ENCODE measurements at regions not wholly inside any gene's neighbourhood (a gene's known extent, or its start where the extent isn't known, plus 50 kb on each side); places are given as distances from the start of the nearest gene placed in this dataset.
A peak's percentile ranks its signal among the peaks of the same experiment; 100 is the strongest.

DNA sequence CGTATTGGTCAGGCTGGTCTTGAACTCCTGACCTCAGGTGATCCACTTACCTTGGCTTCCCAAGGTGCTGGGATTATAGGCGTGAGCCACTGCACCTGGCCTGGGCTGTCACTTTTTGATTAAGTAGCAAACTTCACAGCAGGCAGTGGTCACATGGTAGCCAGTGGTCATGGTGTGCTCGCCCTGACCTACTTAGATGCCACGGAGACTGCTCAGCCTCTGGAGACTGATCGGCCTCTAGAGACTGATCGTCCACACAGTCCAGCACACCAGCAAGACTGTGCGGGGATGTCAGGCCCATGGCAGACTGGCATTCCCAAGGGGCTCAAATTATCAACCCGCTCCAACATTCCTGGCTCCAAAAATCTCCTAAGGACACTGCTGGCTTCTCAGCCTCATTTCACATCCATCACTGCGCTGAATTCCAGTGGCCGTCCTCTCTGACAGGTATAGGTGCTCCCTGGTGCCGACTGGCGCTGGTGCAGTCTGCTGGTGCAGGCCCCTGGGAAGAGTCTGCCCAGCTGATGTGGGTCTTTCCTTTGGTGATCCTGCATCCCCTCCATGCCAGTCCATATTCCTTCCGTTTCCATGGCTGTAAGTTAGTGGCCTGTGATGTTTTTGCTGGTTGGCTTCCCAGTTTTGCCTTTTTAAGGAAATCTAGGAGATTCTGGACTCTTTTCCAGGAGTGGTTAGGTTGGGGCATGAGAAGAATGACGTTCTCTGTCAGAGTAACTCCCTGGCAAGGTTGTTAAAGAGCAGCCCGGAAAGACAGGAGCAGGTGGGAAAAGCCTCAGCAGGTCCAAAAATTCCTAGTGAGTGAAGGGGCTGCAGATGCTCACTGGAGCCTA is 374.5 kb upstream of the HS6ST1 start:
- H3K27ac Mint-ChIP-seq, result no peak overlapping the region
- H3K36me3 Mint-ChIP-seq, result no peaks in the 10 kb centered on the region
- no peak overlapping the region for H3K4me3 Mint-ChIP-seq
- H3K9me3 Mint-ChIP-seq, result no peaks in the 10 kb centered on the region
- no peak for DNase-seq (ENCODE audit: low spot score in 2 of 2)
- H3K4me1 Mint-ChIP-seq, result no peaks in the 10 kb centered on the region
- ATAC-seq, result no peak

DNA sequence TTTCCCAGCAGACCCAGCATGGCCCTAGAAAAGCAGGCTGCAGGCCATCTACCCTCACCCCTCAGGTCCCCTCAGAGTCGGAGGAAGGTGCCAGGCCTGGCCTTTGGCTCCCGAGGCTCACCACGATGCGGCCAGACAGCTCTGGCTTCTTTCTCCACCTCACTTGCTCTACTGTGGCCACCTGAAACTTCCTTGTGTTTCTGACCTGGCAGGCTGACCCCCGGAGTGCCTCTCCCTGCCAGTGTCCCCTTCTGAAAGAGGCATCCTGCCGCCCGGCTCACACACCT is 375.0 kb upstream of the HS6ST1 start:
- H3K27ac Mint-ChIP-seq, result no peak overlapping the region
- H3K4me3 Mint-ChIP-seq, result no peak overlapping the region
- ATAC-seq, result no peak
- no peaks in the 10 kb centered on the region for H3K4me1 Mint-ChIP-seq
- no peaks in the 10 kb centered on the region for H3K9me3 Mint-ChIP-seq
- no peaks in the 10 kb centered on the region for H3K36me3 Mint-ChIP-seq
- DNase-seq (ENCODE audit: low spot score in 2 of 2), result no peak

DNA sequence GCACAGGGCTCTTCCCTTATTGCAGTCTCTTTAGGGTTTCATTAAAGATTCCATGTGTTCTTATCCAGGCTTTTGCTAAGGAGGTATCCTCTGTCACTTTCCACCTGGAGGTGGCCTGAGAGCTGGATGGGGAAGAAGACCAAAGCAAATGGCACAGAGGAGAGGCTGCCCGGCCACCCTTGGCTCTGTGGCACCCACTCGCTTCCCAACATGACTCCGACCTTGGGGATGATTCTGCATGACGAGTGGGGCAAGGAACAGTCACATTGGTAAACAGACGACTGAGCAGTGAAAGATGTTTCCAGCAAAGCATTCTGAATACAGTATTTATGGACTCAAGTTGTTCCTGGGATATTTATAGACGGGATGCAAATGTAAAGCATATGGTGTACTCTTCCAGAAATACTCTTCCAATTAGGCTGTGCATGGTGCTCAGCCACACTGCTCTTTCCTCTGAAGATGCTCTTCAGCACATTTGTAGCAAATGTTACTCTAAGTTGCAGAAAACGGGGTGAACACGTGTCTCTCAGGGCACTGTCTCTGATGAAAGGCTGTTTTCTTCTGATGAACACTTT is 377.1 kb upstream of the HS6ST1 start:
- no peak overlapping the region for H3K27ac Mint-ChIP-seq
- H3K36me3 Mint-ChIP-seq, result no peaks in the 10 kb centered on the region
- DNase-seq (ENCODE audit: low spot score in 2 of 2), result no peak
- ATAC-seq, result no peak
- no peaks in the 10 kb centered on the region for H3K9me3 Mint-ChIP-seq
- H3K4me3 Mint-ChIP-seq, result no peak overlapping the region
- H3K4me1 Mint-ChIP-seq, result no peaks in the 10 kb centered on the region

DNA sequence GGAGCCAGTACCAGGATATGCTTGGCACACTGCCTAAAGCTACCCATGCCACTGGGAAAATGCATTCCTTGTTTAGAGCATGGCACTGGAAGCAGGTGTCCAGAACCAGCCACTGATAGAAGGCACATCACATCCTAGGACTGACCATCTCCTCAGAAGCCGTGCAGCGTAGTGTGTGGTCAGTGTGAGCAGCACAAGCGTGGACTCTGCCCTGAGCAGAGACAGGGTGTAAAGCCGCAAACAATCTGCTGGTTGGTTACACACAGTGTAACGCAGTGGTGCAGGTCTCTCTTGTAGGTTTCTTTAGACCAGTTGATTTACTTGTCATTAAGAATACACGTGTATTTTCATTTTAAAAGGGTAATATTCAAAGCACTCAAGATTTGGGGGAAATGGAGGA is 377.8 kb upstream of the HS6ST1 start:
- Mint-ChIP-seq H3K4me1 (no peaks in the 10 kb centered on the region), H3K27ac (no peak overlapping the region), H3K4me3 (no peak overlapping the region), H3K9me3 (no peaks in the 10 kb centered on the region), H3K36me3 (no peaks in the 10 kb centered on the region)
- ATAC-seq (peak; percentile 36), DNase-seq (ENCODE audit: low spot score in 2 of 2) (no peak)

DNA sequence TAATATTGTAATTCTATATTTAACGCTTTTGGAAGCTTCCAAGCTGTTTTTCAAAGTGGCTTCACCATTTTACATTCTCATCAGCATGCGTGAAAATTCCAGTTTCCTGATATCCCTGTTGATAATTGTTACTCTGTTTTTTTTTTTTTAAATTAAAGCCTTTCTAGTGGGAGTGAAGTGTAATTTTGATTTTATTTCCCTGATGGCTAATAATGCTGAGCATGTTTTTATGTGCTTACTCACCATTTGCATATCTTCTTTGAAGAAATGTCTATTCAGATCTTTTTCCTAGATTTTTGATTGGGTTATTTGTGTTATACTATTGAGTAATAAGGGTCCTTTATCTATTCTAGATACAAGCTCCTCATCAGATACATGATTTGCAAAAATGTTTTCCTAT is 382.8 kb upstream of the HS6ST1 start:
- no peak overlapping the region for H3K27ac Mint-ChIP-seq
- no peaks in the 10 kb centered on the region for H3K9me3 Mint-ChIP-seq
- H3K36me3 Mint-ChIP-seq, result no peaks in the 10 kb centered on the region
- no peak for DNase-seq (ENCODE audit: low spot score in 2 of 2)
- no peaks in the 10 kb centered on the region for H3K4me1 Mint-ChIP-seq
- no peak overlapping the region for H3K4me3 Mint-ChIP-seq
- ATAC-seq, result no peak

DNA sequence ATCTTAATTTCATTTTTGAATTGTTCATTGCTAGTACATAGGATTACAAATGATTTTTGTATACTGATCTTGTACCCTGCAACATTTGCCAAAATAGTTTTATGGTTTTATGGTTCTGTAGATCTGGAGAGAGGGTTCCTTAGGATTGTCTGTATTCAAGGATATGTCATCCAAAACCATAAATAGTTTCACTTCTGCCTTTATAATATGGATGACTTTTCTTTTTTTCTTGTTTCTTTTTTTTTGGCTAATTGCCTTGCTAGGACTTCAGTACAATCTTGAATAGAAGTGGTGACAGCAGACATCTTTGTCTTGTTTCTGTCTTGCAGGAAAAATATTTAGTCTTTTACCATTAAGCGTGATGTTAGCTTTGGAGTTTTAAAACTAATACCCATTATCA is 383.9 kb upstream of the HS6ST1 start:
- Mint-ChIP-seq H3K4me1 (no peaks in the 10 kb centered on the region), H3K4me3 (no peak overlapping the region), H3K9me3 (no peaks in the 10 kb centered on the region), H3K36me3 (no peaks in the 10 kb centered on the region), H3K27ac (no peak overlapping the region)
- no peak for ATAC-seq
- DNase-seq (ENCODE audit: low spot score in 2 of 2), result no peak

DNA sequence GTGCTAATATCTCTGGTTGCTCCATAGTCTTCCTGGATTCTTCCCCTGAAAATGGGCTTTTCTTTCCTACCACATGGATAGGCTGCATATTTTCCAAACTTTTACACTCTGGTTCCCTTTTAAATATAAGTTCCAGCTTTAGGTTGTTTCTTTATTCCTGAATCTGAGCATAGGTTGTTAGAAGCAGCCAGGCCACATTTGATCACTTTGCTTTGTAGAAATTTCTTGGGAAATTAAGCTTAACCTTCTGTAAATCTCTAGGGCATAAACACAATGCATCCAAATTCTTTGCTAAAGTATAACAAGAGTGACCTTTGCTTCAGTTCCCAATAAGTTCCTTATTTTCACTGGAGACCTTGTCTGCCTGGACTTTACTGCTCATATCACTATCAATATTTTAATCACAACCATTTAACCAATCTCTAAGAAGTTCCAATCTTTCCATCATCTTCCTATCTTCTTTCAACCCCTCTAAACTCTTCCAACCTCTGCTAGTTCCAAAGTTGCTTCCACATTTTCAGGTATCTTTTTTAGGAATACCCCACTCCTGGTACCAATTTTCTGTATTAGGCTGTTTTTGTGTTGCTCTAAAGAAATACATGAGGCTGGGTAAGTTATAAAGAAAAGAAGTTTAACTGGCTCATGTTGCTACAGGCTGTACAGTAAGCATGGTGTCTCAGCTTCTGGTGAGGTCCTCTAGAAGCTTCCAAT is 389.6 kb upstream of the HS6ST1 start:
- ATAC-seq, result no peak
- Mint-ChIP-seq H3K36me3 (no peaks in the 10 kb centered on the region), H3K9me3 (peaks cover 22% of the 10 kb centered on the region), H3K4me1 (no peaks in the 10 kb centered on the region), H3K4me3 (no peak overlapping the region), H3K27ac (no peak overlapping the region)
- DNase-seq (ENCODE audit: low spot score in 2 of 2), result no peak

DNA sequence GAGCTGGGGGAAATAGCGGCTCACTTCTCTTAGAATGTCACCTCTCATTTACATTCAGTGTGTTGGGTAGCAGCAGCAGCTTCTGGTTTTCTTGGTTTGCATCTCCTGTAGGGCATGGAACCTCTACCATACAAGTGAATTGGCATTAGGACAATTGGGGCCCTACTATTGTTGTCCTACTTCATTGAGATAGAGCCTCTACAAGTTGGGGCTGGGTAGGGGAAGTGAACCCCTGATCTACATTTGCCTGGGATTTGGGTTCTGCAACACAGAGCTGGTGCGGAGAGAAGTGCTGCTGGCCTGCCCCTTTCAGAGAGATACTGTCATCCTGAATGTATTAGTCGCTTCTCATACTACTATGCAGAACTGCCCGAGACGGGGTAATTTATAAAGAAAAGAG is 391.6 kb upstream of the HS6ST1 start:
- no peak for ATAC-seq

DNA sequence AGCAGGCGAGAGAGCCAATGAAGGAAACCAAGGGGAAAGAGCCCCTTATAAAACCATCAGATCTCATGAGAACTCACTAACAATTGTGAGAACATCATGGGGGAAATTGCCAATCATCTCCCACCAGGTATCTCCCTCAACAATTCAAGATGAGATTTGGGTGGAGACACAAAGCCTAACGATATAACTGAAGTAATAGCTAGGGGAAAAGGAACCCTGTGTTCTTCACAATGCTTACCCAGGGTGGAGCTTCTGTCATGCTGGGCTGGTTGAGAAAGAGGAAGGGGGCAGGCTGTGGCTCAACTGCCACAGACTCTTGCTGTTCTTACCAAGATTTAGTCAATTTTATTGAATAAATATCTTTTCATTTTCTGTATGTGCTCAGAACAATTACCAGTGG is 392.1 kb upstream of the HS6ST1 start:
- Mint-ChIP-seq H3K9me3 (peaks cover 22% of the 10 kb centered on the region), H3K4me1 (no peaks in the 10 kb centered on the region), H3K27ac (no peak overlapping the region), H3K36me3 (no peaks in the 10 kb centered on the region), H3K4me3 (no peak overlapping the region)
- ATAC-seq, result no peak
- DNase-seq (ENCODE audit: low spot score in 2 of 2), result no peak

More for the DNA sequence above, 391.6 kb upstream of the HS6ST1 start:
- Mint-ChIP-seq H3K4me3 (no peak overlapping the region), H3K4me1 (no peaks in the 10 kb centered on the region), H3K27ac (no peak overlapping the region), H3K36me3 (no peaks in the 10 kb centered on the region), H3K9me3 (peaks cover 22% of the 10 kb centered on the region)
- no peak for DNase-seq (ENCODE audit: low spot score in 2 of 2)

DNA sequence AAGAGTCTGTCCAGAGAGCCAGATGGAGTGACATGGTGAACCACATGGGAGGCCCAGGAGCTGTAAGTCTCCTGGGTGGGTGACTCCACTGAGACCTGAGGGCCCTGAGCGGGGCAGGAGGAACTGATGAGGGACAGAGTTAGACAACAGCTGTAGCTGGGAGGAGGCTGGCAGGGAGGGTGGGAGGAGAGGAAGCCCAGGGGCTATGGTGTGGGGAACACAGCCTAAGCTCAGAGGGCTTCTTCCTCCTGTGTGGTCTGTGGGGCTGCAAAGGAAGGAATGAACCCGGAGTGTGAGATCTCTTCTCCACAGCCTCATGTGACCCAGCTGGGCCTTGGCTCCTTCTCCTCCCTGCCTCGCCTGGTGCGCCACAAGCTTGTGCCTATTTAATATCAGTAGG is 395.6 kb upstream of the HS6ST1 start:
- no peak for ATAC-seq
- H3K4me1 Mint-ChIP-seq, result no peaks in the 10 kb centered on the region
- no peak for DNase-seq (ENCODE audit: low spot score in 2 of 2)
- H3K27ac Mint-ChIP-seq, result no peak overlapping the region
- peaks cover 12% of the 10 kb centered on the region for H3K9me3 Mint-ChIP-seq
- no peak overlapping the region for H3K4me3 Mint-ChIP-seq
- no peaks in the 10 kb centered on the region for H3K36me3 Mint-ChIP-seq

DNA sequence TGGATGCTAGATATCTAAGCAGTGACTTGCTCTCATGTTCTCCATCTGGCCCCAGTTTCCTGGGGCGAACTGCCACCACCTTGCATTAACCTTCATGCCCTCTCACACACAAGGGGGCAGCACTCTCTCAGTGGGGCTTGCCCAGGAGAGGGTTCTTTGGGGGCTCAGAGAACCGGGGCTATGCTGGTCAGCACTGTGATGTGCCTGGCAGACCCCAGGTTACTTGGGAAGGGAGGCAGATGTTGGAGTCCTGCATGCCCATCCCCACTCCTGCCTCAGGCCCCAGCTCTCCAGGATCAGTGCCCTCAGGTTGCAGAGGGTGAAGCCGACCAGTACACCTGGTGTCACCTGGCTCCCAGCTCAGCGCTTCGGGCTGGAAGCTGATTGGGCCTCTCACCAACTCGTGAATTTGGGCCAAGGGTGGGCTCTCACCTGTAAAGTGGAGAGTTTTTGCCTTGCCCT is 396.2 kb upstream of the HS6ST1 start:
- Mint-ChIP-seq H3K4me1 (no peaks in the 10 kb centered on the region), H3K36me3 (no peaks in the 10 kb centered on the region), H3K27ac (no peak overlapping the region), H3K4me3 (no peak overlapping the region), H3K9me3 (peaks cover 6% of the 10 kb centered on the region)
- DNase-seq (ENCODE audit: low spot score in 2 of 2) (peak in 1 of 2 donors; percentile 44), ATAC-seq (no peak)

DNA sequence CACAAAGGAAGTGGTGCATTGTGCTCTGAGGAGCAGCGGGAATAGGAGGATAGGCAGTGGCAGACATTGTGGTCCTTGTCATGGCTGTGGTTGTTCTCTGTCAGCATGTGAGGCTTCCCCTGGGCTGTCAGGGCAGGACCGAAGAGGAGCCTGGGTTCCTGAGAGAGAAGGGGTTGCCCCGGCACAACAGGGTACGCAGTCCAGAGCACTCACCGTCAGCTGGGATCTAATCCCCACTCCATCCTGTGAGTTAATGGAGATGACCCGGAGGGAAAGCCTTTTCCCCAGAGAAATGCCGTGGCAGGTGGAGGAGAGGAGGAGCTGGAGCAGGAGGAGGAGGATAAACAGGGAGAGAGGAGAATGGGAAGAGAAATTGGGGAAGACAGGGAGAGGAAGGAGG is 396.7 kb upstream of the HS6ST1 start:
- DNase-seq (ENCODE audit: low spot score in 2 of 2), result peak in 1 of 2 donors; percentile 20
- Mint-ChIP-seq H3K36me3 (no peaks in the 10 kb centered on the region), H3K9me3 (peaks cover 1% of the 10 kb centered on the region), H3K4me3 (no peak overlapping the region), H3K27ac (no peak overlapping the region), H3K4me1 (no peaks in the 10 kb centered on the region)
- peak; percentile 26 for ATAC-seq

DNA sequence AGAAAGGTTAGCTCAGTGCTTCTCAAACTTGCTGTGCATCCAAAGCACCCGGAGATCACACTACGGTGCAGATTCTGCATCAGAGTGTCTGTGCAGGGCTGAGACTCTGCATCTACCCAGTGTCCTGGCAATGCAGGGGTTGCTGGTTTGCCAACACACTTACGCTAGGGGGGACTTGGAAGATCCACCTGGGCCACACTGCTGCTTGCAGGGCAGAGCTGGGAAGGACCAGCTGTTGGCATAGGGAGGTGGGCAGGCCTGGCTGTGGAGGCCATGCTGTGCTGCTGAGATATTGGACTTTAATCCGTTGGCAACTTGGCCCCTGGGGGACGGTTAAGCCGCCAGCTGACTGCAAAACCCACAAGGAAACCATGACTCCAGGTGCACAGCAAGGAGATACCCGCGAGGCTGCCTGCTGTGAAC is 397.6 kb upstream of the HS6ST1 start:
- DNase-seq (ENCODE audit: low spot score in 2 of 2) (peak in 1 of 2 donors; percentile 15), ATAC-seq (no peak)
- Mint-ChIP-seq H3K4me1 (no peaks in the 10 kb centered on the region), H3K27ac (no peak overlapping the region), H3K36me3 (no peaks in the 10 kb centered on the region), H3K9me3 (no peaks in the 10 kb centered on the region), H3K4me3 (no peak overlapping the region)

DNA sequence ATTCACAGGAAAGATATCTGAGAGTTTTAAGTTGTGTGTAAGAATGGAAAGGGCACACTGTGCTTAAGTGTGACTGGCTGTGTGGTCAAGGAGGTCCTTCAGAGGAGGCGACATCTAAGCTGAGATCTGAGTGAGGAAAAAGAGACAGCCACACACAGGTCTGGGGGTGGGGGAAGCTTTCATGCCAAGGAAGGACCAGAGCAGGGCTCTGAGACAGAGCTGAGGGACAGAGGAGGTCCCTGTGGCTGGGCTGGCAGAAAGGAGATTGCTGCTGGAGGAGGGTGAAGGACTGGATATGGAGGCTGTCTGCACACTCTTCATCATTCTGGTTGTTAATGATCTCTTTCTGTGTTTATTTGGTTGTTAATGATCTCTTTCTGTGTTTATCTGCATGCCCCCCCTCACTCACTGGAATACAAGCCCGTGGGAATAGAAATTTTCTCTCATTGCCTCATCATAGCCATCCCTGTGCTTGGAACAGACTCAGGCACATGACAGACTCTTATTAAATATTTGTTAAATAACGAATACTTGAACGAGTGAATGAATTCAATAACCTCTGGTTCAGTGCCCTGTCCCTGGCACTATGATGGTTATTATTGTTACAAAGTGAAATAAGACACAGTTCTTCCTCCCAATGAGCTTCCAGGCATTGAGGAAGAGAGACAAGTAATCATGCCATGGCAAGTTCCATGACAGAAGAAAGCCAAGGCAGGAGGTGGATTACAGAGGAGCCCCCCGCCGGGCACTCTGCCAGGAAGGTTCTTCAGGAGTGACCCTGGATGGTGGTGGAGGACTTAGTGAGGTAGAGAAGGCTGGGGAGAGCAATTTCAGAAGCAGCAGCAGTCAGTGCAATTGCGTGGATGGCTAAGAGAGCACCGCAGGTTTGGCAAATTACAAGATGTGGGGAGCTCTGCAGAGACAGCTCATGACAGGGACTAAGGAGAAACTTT is 399.4 kb upstream of the HS6ST1 start:
- no peak overlapping the region for H3K27ac Mint-ChIP-seq
- DNase-seq (ENCODE audit: low spot score in 2 of 2) (no peak), ATAC-seq (no peak)
- no peak overlapping the region for H3K4me3 Mint-ChIP-seq
- no peaks in the 10 kb centered on the region for H3K36me3 Mint-ChIP-seq
- H3K4me1 Mint-ChIP-seq, result no peaks in the 10 kb centered on the region
- no peaks in the 10 kb centered on the region for H3K9me3 Mint-ChIP-seq

Data from stimulated activated effector memory CD8-positive, alpha-beta T cell treated with anti-CD3 and anti-CD28 coated beads, Interleukin-12 subunit alpha, Interleukin-12 subunit beta, amount 100 ng/mL, for 72 hours (primary cell).